ENCODE measurements at regions not wholly inside any gene's neighbourhood (a gene's known extent, or its start where the extent isn't known, plus 50 kb on each side); places are given as distances from the start of the nearest gene placed in this dataset.

DNA sequence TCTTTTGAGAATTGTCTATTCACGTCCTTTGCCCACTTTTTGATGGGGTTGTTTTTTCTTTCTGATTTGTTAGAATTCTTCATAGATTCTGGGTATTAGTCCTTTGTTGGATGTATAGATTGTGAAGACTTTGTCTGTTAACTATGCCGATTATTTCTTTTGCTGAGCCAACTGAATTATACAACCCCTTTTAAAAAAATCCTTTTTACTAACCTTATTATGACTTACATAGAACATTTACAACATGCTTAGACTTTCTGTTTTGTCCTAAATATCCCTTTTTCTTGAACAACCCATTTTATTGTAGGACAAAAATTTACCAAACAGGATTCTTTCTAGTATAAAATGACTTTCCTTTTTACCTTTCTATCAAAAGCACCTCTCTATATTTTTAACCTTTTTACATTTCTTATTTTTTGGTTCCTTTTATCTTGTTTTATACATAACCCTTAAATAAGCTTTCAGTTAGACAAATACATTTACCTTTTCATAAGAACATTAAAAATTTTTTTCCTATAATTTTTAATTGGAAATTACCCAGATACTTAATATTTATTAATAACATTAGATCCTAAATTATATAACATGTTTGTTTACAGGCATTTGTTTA lies 70.4 kb upstream of the TTLL7 start:
- H3K27ac ChIP-seq (ENCODE audit: low read depth in 1 of 2, low read length in 1 of 2): no peak overlapping the region
- H3K36me3 ChIP-seq (ENCODE audit: control insufficient read depth in 4 of 4, insufficient read depth in 4 of 4, low read length in 4 of 4): no peaks in the 10 kb centered on the region
- peaks cover 0 to 8% (median 0%) of the 10 kb centered on the region in 4 donors for H3K9me3 ChIP-seq (ENCODE audit: control insufficient read depth in 4 of 4, insufficient read depth in 3 of 4, low read length in 3 of 4)
- TF ChIP-seq, protein P1, sequence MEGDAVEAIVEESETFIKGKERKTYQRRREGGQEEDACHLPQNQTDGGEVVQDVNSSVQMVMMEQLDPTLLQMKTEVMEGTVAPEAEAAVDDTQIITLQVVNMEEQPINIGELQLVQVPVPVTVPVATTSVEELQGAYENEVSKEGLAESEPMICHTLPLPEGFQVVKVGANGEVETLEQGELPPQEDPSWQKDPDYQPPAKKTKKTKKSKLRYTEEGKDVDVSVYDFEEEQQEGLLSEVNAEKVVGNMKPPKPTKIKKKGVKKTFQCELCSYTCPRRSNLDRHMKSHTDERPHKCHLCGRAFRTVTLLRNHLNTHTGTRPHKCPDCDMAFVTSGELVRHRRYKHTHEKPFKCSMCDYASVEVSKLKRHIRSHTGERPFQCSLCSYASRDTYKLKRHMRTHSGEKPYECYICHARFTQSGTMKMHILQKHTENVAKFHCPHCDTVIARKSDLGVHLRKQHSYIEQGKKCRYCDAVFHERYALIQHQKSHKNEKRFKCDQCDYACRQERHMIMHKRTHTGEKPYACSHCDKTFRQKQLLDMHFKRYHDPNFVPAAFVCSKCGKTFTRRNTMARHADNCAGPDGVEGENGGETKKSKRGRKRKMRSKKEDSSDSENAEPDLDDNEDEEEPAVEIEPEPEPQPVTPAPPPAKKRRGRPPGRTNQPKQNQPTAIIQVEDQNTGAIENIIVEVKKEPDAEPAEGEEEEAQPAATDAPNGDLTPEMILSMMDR (IDR thresholded peaks at IDR 0.05; ENCODE audit: control extremely low read depth, extremely low read depth): no peak
- no peak overlapping the region for H3K9ac ChIP-seq (ENCODE audit: insufficient read depth in 1 of 2, low read length in 2 of 2)
- ATAC-seq (ENCODE audit: insufficient read depth, low FRiP score) (no peak), DNase-seq (peak in 1 of 3 donors; percentile 7)
- H3K4me3 ChIP-seq: no peak overlapping the region
- H3K27me3 ChIP-seq (ENCODE audit: control insufficient read depth in 3 of 3, insufficient read depth in 3 of 3, low read length in 2 of 3): no peaks in the 10 kb centered on the region
- 90 to 97% methylated on average over 2 of the region's 2 CpGs for WGBS, 2 donors
- no peaks in the 10 kb centered on the region for H3K4me1 ChIP-seq (ENCODE audit: control insufficient read depth in 5 of 5, insufficient read depth in 5 of 5, low read length in 5 of 5)

DNA sequence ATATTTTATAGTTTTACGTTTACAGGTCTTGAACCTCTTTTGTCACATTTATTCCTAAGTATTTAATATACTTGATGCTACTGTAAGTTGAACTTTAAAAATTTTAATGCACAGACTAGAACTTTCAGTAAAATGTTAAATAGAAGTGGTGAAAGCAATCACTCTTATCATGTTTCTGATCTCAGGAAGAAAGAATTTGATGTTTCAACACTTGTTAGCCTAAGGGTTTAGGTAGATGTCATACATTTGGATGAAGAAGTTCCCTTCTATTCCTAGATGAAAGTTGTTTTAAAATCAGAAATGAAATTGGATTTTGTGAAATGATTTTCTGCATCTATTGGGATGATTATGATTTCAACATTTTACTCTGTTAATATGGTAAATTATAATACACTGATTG lies 63.6 kb upstream of the TTLL7 start:
- Histone ChIP-seq H3K4me1 (ENCODE audit: control insufficient read depth in 5 of 5, insufficient read depth in 5 of 5, low read length in 5 of 5) (no peaks in the 10 kb centered on the region), H3K36me3 (ENCODE audit: control insufficient read depth in 4 of 4, insufficient read depth in 4 of 4, low read length in 4 of 4) (no peaks in the 10 kb centered on the region), H3K9me3 (ENCODE audit: control insufficient read depth in 4 of 4, insufficient read depth in 3 of 4, low read length in 3 of 4) (no peaks in the 10 kb centered on the region), H3K9ac (ENCODE audit: insufficient read depth in 1 of 2, low read length in 2 of 2) (no peak overlapping the region), H3K27me3 (ENCODE audit: control insufficient read depth in 3 of 3, insufficient read depth in 3 of 3, low read length in 2 of 3) (no peaks in the 10 kb centered on the region), H3K4me3 (no peak overlapping the region), H3K27ac (ENCODE audit: low read depth in 1 of 2, low read length in 1 of 2) (no peak overlapping the region)
- 86 to 93% methylated on average over 1 of the region's 1 CpG for WGBS, 2 donors
- ATAC-seq (ENCODE audit: insufficient read depth, low FRiP score) (no peak), DNase-seq (no peak)
- TF ChIP-seq, protein P1 (IDR thresholded peaks at IDR 0.05; ENCODE audit: control extremely low read depth, extremely low read depth): no peak

DNA sequence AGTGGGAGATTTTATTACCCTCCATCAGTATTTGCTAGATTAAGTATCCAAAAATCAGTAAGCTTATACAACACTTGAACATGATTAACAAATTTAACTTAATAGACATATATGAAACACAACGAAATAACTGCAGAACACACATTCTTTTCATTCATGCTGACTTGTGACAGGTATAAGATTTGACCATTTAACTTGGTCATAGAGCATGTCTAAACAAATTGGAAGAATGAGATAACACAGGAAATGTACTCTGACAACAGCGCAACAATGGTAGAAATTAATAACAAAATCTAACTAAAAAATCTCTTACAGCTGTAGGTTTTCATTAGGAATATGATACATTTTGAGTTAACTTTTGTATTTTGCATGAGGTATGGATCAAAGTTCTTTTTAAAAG lies 62.4 kb upstream of the TTLL7 start:
- TF ChIP-seq, protein P1 (IDR thresholded peaks at IDR 0.05; ENCODE audit: control extremely low read depth, extremely low read depth): no peak
- DNase-seq: no peak
- no peaks in the 10 kb centered on the region for H3K9me3 ChIP-seq (ENCODE audit: control insufficient read depth in 4 of 4, insufficient read depth in 3 of 4, low read length in 3 of 4)

DNA sequence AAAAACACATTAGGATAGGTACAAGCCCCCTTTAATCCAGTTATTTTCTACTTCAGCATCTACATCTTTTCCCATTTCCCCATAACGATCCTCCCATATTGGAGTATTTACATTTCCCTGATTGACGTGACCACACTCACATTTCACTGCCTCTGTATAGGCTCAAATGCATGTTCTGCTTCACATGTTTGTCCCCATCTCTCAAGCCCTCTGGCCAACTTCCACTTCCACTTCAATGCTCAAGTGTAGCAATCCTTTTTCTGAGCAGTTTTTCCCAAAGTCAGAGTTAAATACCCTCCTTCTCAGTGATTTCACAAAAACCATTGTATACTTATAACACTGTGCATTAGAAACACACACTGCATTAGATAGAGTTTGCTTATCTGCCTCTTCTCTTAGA lies 61.8 kb upstream of the TTLL7 start:
- Histone ChIP-seq H3K4me1 (ENCODE audit: control insufficient read depth in 5 of 5, insufficient read depth in 5 of 5, low read length in 5 of 5) (no peaks in the 10 kb centered on the region), H3K4me3 (no peak overlapping the region), H3K27me3 (ENCODE audit: control insufficient read depth in 3 of 3, insufficient read depth in 3 of 3, low read length in 2 of 3) (no peaks in the 10 kb centered on the region), H3K27ac (ENCODE audit: low read depth in 1 of 2, low read length in 1 of 2) (no peak overlapping the region), H3K9ac (ENCODE audit: insufficient read depth in 1 of 2, low read length in 2 of 2) (no peak overlapping the region), H3K9me3 (ENCODE audit: control insufficient read depth in 4 of 4, insufficient read depth in 3 of 4, low read length in 3 of 4) (no peaks in the 10 kb centered on the region), H3K36me3 (ENCODE audit: control insufficient read depth in 4 of 4, insufficient read depth in 4 of 4, low read length in 4 of 4) (no peaks in the 10 kb centered on the region)
- peak; percentile 32 to 68 (median 46) for DNase-seq
- TF ChIP-seq, protein P1 (IDR thresholded peaks at IDR 0.05; ENCODE audit: control extremely low read depth, extremely low read depth): no peak
- ATAC-seq (ENCODE audit: insufficient read depth, low FRiP score): no peak
- 54 to 77% methylated on average over 2 of the region's 2 CpGs for WGBS, 2 donors

More for the DNA sequence above, 62.4 kb upstream of the TTLL7 start:
- ATAC-seq (ENCODE audit: insufficient read depth, low FRiP score): no peak
- Histone ChIP-seq H3K4me1 (ENCODE audit: control insufficient read depth in 5 of 5, insufficient read depth in 5 of 5, low read length in 5 of 5) (no peaks in the 10 kb centered on the region), H3K27ac (ENCODE audit: low read depth in 1 of 2, low read length in 1 of 2) (no peak overlapping the region), H3K9ac (ENCODE audit: insufficient read depth in 1 of 2, low read length in 2 of 2) (no peak overlapping the region), H3K4me3 (no peak overlapping the region), H3K27me3 (ENCODE audit: control insufficient read depth in 3 of 3, insufficient read depth in 3 of 3, low read length in 2 of 3) (no peaks in the 10 kb centered on the region), H3K36me3 (ENCODE audit: control insufficient read depth in 4 of 4, insufficient read depth in 4 of 4, low read length in 4 of 4) (no peaks in the 10 kb centered on the region)
- WGBS, 2 donors: 72 to 84% methylated on average over 2 of the region's 2 CpGs

All from lung (tissue), 11 donors.